Loucy (cell line): ENCODE measurements at regions not wholly inside any gene's neighbourhood (a gene's known extent, or its start where the extent isn't known, plus 50 kb on each side); places are given as distances from the start of the nearest gene placed in this dataset.

Source experiments
- H2AFZ ChIP-seq: fragments of 200-600 bp; sonication (generic); 2 replicates; pipeline ENCODE4 v1.6.0; 2016; ENCODE audit warnings: antibody characterized with exemption, mild to moderate bottlenecking, low read length, moderate library complexity
- H3F3A ChIP-seq: fragments of 200-600 bp; 2 replicates; pipeline ENCODE4 v1.6.0; 2016; ENCODE audit warnings: antibody characterized with exemption, low read depth, mild to moderate bottlenecking
- H3K27me3 ChIP-seq: fragments of 200-600 bp; sonication (generic); 2 replicates; pipeline ENCODE4 v1.6.1; 2014; ENCODE audit warnings: low read length, mild to moderate bottlenecking; ENCODE audit not compliant: insufficient read depth, poor library complexity, severe bottlenecking
- H3K36me3 ChIP-seq: fragments of 200-600 bp; sonication (generic); 2 replicates; pipeline ENCODE4 v1.6.1; 2016; ENCODE audit warnings: low read length; ENCODE audit not compliant: insufficient read depth
- H3K4me1 ChIP-seq: fragments of 200-600 bp; sonication (generic); 2 replicates; pipeline ENCODE4 v1.5.1; 2014; ENCODE audit warnings: low read length, mild to moderate bottlenecking; ENCODE audit not compliant: insufficient read depth, poor library complexity, severe bottlenecking
- H3K4me2 ChIP-seq: fragments of 200-600 bp; sonication (generic); 2 replicates; pipeline ENCODE4 v1.6.0; 2014; ENCODE audit warnings: antibody characterized with exemption, low read length, low read depth, mild to moderate bottlenecking; ENCODE audit not compliant: poor library complexity, severe bottlenecking
- H3K4me3 ChIP-seq: fragments of 200-600 bp; sonication (generic); 2 replicates; pipeline ENCODE4 v1.5.1; 2014; ENCODE audit warnings: low read length, mild to moderate bottlenecking, mixed read lengths; ENCODE audit not compliant: poor library complexity, severe bottlenecking
- H3K79me2 ChIP-seq: fragments of 200-600 bp; sonication (generic); 2 replicates; pipeline ENCODE4 v1.6.1; 2014; ENCODE audit warnings: low read length; ENCODE audit not compliant: insufficient read depth
- H3K9ac ChIP-seq: fragments of 200-600 bp; sonication (generic); 2 replicates; pipeline ENCODE4 v1.6.0; 2014; ENCODE audit warnings: mild to moderate bottlenecking, low read depth, low read length, moderate library complexity; ENCODE audit not compliant: poor library complexity, severe bottlenecking
- H3K9me2 ChIP-seq: fragments of 200-600 bp; sonication (generic); replicated peaks from 2 replicates; pipeline ENCODE4 v1.6.1; 2016; ENCODE audit warnings: low read depth, low read length, mixed read lengths
- H3K9me3 ChIP-seq: fragments of 200-600 bp; sonication (generic); 2 replicates; pipeline ENCODE4 v1.6.1; 2014; ENCODE audit warnings: mild to moderate bottlenecking, antibody characterized with exemption, low read length, low read depth; ENCODE audit not compliant: insufficient read depth
- H4K20me1 ChIP-seq: fragments of 200-600 bp; sonication (generic); 2 replicates; pipeline ENCODE4 v1.6.0; 2014; ENCODE audit warnings: antibody characterized with exemption, low read length, mild to moderate bottlenecking; ENCODE audit not compliant: insufficient read depth, poor library complexity, severe bottlenecking
- CTCF ChIP-seq: fragments of 200-600 bp; sonication (generic); conservative IDR thresholded peaks from 2 replicates; pipeline ENCODE4 v1.5.1; 2014; ENCODE audit warnings: mild to moderate bottlenecking, antibody characterized with exemption, low read length
- EZH2phosphoT487 ChIP-seq: fragments of 200-600 bp; IDR thresholded peaks from 2 replicates; pipeline ENCODE4 v1.6.1; 2018; ENCODE audit warnings: antibody characterized with exemption, mild to moderate bottlenecking, moderate library complexity, borderline replicate concordance

GRCh38 chr13:74005320-74006157 lies 128.7 kb downstream of the KLF12 start:
- peaks cover 29% of the 10 kb centered on the region; the same call in 1 of the 2 replicates for H3K79me2 ChIP-seq
- no peak overlapping the region for H3K9ac ChIP-seq
- TF ChIP-seq EZH2phosphoT487 (no peak), CTCF (no peak)
- H3K4me1 ChIP-seq: peaks cover 5% of the 10 kb centered on the region
- H3K4me3 ChIP-seq: no peak overlapping the region
- no peaks in the 10 kb centered on the region for H3K27me3 ChIP-seq
- no peaks in the 10 kb centered on the region for H3K9me3 ChIP-seq
- no peaks in the 10 kb centered on the region for H4K20me1 ChIP-seq
- H3F3A ChIP-seq: no peaks in the 10 kb centered on the region
- H3K36me3 ChIP-seq: no peaks in the 10 kb centered on the region
- no peak overlapping the region for H3K4me2 ChIP-seq
- H2AFZ ChIP-seq: no peak overlapping the region
- no peaks in the 10 kb centered on the region for H3K9me2 ChIP-seq

- Histone ChIP-seq H3K4me3 (no peak overlapping the region), H3F3A (no peaks in the 10 kb centered on the region), H3K79me2 (peaks cover 27% of the 10 kb centered on the region; the same call in 1 of the 2 replicates), H3K4me2 (no peak overlapping the region), H3K9me2 (no peaks in the 10 kb centered on the region), H3K9ac (no peak overlapping the region), H2AFZ (no peak overlapping the region), H3K4me1 (no peaks in the 10 kb centered on the region), H3K9me3 (no peaks in the 10 kb centered on the region), H3K36me3 (no peaks in the 10 kb centered on the region), H3K27me3 (no peaks in the 10 kb centered on the region), H4K20me1 (no peaks in the 10 kb centered on the region)
- TF ChIP-seq CTCF: no peak
- TF ChIP-seq EZH2phosphoT487: no peak
These were observed 130.1 kb downstream of the KLF12 start for GRCh38 chr13:74004109-74004508.

GRCh38 chr13:74003374-74003773 lies 130.8 kb downstream of the KLF12 start:
- no peaks in the 10 kb centered on the region for H3K4me1 ChIP-seq
- no peaks in the 10 kb centered on the region for H3K36me3 ChIP-seq
- no peaks in the 10 kb centered on the region for H3K27me3 ChIP-seq
- peaks cover 2% of the 10 kb centered on the region for H4K20me1 ChIP-seq
- H3K9me2 ChIP-seq: no peaks in the 10 kb centered on the region
- no peaks in the 10 kb centered on the region for H3K9me3 ChIP-seq
- TF ChIP-seq EZH2phosphoT487: no peak
- TF ChIP-seq CTCF: no peak
- peaks cover 26% of the 10 kb centered on the region for H3K79me2 ChIP-seq
- no peak overlapping the region for H3K9ac ChIP-seq
- H3F3A ChIP-seq: no peaks in the 10 kb centered on the region
- no peak overlapping the region for H3K4me3 ChIP-seq
- no peak overlapping the region for H2AFZ ChIP-seq
- H3K4me2 ChIP-seq: no peak overlapping the region
